A549 (cell line): ENCODE measurements at regions not wholly inside any gene's neighbourhood (a gene's known extent, or its start where the extent isn't known, plus 50 kb on each side); places are given as distances from the start of the nearest gene placed in this dataset.

ENCODE experiments used
- BHLHE40 ChIP-seq: IDR thresholded peaks from 2 replicates; pipeline ENCODE4 v1.6.1; 2012; ENCODE audit warnings: low read depth, low read length, inconsistent platforms
- CHD2 ChIP-seq: fragments of 150-350 bp; IDR thresholded peaks from 2 replicates; pipeline ENCODE4 v1.6.1; 2014; ENCODE audit warnings: low read length; ENCODE audit not compliant: partially characterized antibody
- GATA3 ChIP-seq: IDR thresholded peaks from 2 replicates; pipeline ENCODE4 v1.6.1; 2012; ENCODE audit warnings: borderline replicate concordance
- JUN ChIP-seq, 2 experiments: fragments of >200 bp; sonication (Bioruptor Twin); formaldehyde crosslinking; IDR thresholded peaks; 2 replicates in 1 of 2; 3 replicates in 1 of 2; pipeline ENCODE4 v1.6.1; 2016 to 2017
- NR3C1 ChIP-seq: fragments of >200 bp; sonication (Bioruptor Twin); formaldehyde crosslinking; IDR thresholded peaks from 3 replicates; pipeline ENCODE4 v1.6.1; 2017
- POLR2A ChIP-seq: IDR thresholded peaks from 2 replicates; pipeline ENCODE4 v1.6.1; 2012; ENCODE audit warnings: mild to moderate bottlenecking, low read length
- SMC3 ChIP-seq: fragments of >200 bp; sonication (Bioruptor Twin); formaldehyde crosslinking; IDR thresholded peaks from 3 replicates; pipeline ENCODE4 v1.6.1; 2018; ENCODE audit warnings: inconsistent platforms
- TF ChIP-seq, protein P1 (sequence below): fragments of >200 bp; sonication (Bioruptor Twin); formaldehyde crosslinking; IDR thresholded peaks from 3 replicates; pipeline ENCODE4 v1.5.1; 2016
- TF ChIP-seq, protein P2 (sequence below): fragments of >200 bp; sonication (Bioruptor Twin); formaldehyde crosslinking; IDR thresholded peaks from 3 replicates; pipeline ENCODE4 v1.6.1; 2016
- TF ChIP-seq, protein P3 (sequence below): fragments of 200-600 bp; sonication (generic); IDR thresholded peaks from 2 replicates; pipeline ENCODE4 v1.6.1; 2016; ENCODE audit warnings: antibody characterized with exemption, mild to moderate bottlenecking, moderate library complexity
- TF ChIP-seq, protein P4 (sequence below): IDR thresholded peaks from 2 replicates; pipeline ENCODE4 v1.6.1; 2012

DNA sequence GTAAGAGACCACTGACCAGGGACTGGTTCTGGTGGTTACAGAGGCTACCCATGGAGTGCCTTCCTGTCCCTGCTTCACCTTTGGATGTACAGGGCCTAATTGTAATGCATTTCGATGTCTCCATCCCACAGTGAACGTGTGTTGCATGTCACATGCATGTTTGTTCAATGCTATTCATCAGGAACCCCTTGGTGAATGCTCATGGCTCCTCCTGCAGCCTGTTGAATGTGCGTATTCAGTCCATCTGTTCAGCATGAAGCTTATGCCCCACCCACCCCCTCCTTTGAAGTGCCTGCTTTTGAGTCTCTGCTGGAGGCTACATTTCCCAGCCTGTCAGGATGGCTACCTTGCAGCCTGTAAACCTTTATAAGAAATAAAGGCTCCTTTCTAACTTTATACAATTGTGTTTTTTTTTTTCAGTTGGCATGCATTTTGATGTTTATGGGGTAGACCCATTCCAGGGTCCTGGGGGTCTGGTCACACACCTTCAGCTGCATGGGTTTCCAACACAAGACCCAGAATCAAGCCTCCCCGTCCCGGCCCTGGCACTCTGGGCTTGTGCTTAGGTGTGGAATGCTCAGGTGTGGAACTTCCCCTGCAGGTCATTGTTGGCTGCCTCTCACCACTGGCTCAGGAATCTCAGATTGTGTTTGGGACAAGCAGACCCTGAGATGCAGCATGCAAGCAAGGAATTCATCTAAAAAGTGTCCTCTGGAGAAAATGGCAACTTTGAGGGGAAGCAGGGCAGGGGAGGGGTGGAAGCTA lies 238.8 kb upstream of the HDAC4 start:
- TF ChIP-seq, protein P1, sequence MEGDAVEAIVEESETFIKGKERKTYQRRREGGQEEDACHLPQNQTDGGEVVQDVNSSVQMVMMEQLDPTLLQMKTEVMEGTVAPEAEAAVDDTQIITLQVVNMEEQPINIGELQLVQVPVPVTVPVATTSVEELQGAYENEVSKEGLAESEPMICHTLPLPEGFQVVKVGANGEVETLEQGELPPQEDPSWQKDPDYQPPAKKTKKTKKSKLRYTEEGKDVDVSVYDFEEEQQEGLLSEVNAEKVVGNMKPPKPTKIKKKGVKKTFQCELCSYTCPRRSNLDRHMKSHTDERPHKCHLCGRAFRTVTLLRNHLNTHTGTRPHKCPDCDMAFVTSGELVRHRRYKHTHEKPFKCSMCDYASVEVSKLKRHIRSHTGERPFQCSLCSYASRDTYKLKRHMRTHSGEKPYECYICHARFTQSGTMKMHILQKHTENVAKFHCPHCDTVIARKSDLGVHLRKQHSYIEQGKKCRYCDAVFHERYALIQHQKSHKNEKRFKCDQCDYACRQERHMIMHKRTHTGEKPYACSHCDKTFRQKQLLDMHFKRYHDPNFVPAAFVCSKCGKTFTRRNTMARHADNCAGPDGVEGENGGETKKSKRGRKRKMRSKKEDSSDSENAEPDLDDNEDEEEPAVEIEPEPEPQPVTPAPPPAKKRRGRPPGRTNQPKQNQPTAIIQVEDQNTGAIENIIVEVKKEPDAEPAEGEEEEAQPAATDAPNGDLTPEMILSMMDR = no peak
- TF ChIP-seq SMC3 = no peak
- no peak for TF ChIP-seq POLR2A
- no peak for TF ChIP-seq JUN (IDR thresholded peaks at IDR 0.05)
- TF ChIP-seq CHD2 = no peak
- TF ChIP-seq, protein P2, sequence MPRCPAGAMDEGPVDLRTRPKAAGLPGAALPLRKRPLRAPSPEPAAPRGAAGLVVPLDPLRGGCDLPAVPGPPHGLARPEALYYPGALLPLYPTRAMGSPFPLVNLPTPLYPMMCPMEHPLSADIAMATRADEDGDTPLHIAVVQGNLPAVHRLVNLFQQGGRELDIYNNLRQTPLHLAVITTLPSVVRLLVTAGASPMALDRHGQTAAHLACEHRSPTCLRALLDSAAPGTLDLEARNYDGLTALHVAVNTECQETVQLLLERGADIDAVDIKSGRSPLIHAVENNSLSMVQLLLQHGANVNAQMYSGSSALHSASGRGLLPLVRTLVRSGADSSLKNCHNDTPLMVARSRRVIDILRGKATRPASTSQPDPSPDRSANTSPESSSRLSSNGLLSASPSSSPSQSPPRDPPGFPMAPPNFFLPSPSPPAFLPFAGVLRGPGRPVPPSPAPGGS = no peak
- TF ChIP-seq, protein P3, sequence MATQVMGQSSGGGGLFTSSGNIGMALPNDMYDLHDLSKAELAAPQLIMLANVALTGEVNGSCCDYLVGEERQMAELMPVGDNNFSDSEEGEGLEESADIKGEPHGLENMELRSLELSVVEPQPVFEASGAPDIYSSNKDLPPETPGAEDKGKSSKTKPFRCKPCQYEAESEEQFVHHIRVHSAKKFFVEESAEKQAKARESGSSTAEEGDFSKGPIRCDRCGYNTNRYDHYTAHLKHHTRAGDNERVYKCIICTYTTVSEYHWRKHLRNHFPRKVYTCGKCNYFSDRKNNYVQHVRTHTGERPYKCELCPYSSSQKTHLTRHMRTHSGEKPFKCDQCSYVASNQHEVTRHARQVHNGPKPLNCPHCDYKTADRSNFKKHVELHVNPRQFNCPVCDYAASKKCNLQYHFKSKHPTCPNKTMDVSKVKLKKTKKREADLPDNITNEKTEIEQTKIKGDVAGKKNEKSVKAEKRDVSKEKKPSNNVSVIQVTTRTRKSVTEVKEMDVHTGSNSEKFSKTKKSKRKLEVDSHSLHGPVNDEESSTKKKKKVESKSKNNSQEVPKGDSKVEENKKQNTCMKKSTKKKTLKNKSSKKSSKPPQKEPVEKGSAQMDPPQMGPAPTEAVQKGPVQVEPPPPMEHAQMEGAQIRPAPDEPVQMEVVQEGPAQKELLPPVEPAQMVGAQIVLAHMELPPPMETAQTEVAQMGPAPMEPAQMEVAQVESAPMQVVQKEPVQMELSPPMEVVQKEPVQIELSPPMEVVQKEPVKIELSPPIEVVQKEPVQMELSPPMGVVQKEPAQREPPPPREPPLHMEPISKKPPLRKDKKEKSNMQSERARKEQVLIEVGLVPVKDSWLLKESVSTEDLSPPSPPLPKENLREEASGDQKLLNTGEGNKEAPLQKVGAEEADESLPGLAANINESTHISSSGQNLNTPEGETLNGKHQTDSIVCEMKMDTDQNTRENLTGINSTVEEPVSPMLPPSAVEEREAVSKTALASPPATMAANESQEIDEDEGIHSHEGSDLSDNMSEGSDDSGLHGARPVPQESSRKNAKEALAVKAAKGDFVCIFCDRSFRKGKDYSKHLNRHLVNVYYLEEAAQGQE = no peak
- TF ChIP-seq, protein P4, sequence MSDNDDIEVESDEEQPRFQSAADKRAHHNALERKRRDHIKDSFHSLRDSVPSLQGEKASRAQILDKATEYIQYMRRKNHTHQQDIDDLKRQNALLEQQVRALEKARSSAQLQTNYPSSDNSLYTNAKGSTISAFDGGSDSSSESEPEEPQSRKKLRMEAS = no peak
- no peak for TF ChIP-seq GATA3
- TF ChIP-seq NR3C1 = no peak
- no peak for TF ChIP-seq BHLHE40
